Suprapubic skin (tissue), 4 donors: ENCODE measurements at regions not wholly inside any gene's neighbourhood (a gene's known extent, or its start where the extent isn't known, plus 50 kb on each side); places are given as distances from the start of the nearest gene placed in this dataset.

Source experiments
- DNase-seq, 2 donors: peaks; one replicate each; pipeline ENCODE4 v3.0.0-alpha.2; 2019; ENCODE audit warnings: low spot score in 2 of 2
- H3K27ac ChIP-seq: fragments of 200-600 bp; sonication (generic); one replicate; pipeline ENCODE4 v1.5.1; 2019
- H3K27me3 ChIP-seq: fragments of 200-600 bp; sonication (generic); one replicate; pipeline ENCODE4 v1.5.1; 2019
- H3K36me3 ChIP-seq: fragments of 200-600 bp; sonication (generic); one replicate; pipeline ENCODE4 v1.5.1; 2019
- H3K4me1 ChIP-seq: fragments of 200-600 bp; sonication (generic); one replicate; pipeline ENCODE4 v1.5.1; 2019
- H3K4me3 ChIP-seq: fragments of 200-600 bp; sonication (generic); one replicate; pipeline ENCODE4 v1.5.1; 2019; ENCODE audit warnings: mild to moderate bottlenecking
- H3K9me3 ChIP-seq: fragments of 200-600 bp; sonication (generic); one replicate; pipeline ENCODE4 v1.5.1; 2019
- EP300 ChIP-seq: sonication (generic); formaldehyde crosslinking; IDR thresholded peaks from one replicate; pipeline ENCODE4 v1.6.1; 2017; ENCODE audit warnings: antibody characterized with exemption
- POLR2A ChIP-seq, 2 donors: fragments of 450-650 bp; IDR thresholded peaks; one replicate each; pipeline ENCODE4 v1.6.1; 2017; ENCODE audit warnings: antibody characterized with exemption in 2 of 2, mild to moderate bottlenecking in 2 of 2, moderate library complexity in 2 of 2
- POLR2AphosphoS5 ChIP-seq, 3 donors: sonication (generic); formaldehyde crosslinking; IDR thresholded peaks; one replicate each; pipeline ENCODE4 v1.6.1; 2017; ENCODE audit warnings: antibody characterized with exemption in 3 of 3
- WGBS: methylation state at CpG from one replicate; pipeline ENCODE4 v1.1.5; 2018; 5-methylcytosine and 5-hydroxymethylcytosine counted together
- TF ChIP-seq, protein P1 (sequence below), 2 donors: fragments of 200-600 bp in 1 of 2; fragments of 450-650 bp in 1 of 2; sonication (generic) in 1 of 2; IDR thresholded peaks; one replicate each; pipeline ENCODE4 v1.5.1; 2016 to 2019; ENCODE audit warnings: antibody characterized with exemption in 2 of 2, mild to moderate bottlenecking in 1 of 2, moderate library complexity in 1 of 2

DNA sequence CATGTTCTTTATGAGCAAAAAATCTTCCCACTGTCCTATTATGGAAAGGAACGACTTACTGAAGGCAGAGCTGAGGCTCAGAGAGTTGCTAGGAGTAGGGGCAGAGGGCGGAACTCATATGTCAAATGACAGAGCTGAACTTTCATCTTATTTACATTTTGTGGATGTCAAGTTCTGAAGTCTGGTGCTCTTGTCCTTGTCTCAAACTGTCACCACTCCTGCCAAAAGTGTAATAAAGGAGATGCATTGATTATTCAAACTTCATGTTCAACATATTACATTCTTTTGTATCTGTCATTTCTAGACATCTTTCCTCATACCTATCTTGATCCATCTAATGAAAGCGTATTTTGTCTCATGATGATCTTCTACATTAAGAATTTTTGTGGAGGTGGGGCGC is 57.1 kb upstream of the C11orf87 start:
- Histone ChIP-seq H3K36me3 (no peaks in the 10 kb centered on the region), H3K27me3 (no peaks in the 10 kb centered on the region), H3K9me3 (no peaks in the 10 kb centered on the region), H3K4me3 (no peak overlapping the region), H3K27ac (no peak overlapping the region), H3K4me1 (no peaks in the 10 kb centered on the region)
- TF ChIP-seq POLR2A (IDR thresholded peaks at IDR 0.05), result no peak
- DNase-seq, result no peak
- 81% methylated on average over 4 of the region's 4 CpGs for WGBS

DNA sequence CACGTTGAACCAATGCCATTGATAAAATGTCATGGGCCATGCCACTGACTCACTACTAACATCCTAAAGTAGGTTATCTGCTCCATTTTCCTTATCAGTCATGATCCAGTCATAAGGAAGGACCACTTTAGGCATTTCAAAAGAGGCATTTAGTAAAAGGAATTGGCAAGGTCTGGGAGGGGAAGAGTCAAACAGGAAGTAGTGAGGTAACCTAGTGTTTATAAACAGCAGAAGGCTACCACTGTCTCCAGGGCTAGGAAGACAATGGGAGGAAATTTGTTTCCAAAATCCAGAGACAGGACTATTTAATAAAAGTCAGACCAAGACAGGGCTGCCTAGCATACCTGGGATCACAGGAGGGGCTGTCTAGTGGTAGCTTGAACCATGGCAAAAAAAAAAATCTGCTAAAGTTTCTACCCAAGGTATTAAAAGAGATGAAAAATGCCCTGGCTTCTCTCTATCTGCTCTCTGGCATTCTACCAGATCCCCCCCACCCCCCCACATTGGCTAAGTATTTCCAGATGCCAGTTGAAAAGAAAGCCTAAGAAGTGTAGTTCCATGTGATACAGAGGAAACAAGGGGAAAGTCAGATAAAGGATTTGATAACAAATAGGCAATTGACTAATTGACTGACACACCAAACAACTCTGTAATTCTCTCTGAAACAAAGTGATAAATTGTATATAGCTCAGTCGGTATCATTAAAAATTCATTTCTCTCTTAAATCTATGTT is 50.4 kb upstream of the C11orf87 start:
- TF ChIP-seq POLR2AphosphoS5 (IDR thresholded peaks at IDR 0.05), result no peak
- TF ChIP-seq EP300, result no peak
- TF ChIP-seq, protein P1, sequence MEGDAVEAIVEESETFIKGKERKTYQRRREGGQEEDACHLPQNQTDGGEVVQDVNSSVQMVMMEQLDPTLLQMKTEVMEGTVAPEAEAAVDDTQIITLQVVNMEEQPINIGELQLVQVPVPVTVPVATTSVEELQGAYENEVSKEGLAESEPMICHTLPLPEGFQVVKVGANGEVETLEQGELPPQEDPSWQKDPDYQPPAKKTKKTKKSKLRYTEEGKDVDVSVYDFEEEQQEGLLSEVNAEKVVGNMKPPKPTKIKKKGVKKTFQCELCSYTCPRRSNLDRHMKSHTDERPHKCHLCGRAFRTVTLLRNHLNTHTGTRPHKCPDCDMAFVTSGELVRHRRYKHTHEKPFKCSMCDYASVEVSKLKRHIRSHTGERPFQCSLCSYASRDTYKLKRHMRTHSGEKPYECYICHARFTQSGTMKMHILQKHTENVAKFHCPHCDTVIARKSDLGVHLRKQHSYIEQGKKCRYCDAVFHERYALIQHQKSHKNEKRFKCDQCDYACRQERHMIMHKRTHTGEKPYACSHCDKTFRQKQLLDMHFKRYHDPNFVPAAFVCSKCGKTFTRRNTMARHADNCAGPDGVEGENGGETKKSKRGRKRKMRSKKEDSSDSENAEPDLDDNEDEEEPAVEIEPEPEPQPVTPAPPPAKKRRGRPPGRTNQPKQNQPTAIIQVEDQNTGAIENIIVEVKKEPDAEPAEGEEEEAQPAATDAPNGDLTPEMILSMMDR (IDR thresholded peaks at IDR 0.05), result no peak
- no peak for TF ChIP-seq POLR2A (IDR thresholded peaks at IDR 0.05)
- 37% methylated on average over 2 of the region's 2 CpGs for WGBS
- no peak for DNase-seq

More for the DNA sequence above, 50.4 kb upstream of the C11orf87 start:
- no peaks in the 10 kb centered on the region for H3K27me3 ChIP-seq
- H3K36me3 ChIP-seq, result no peaks in the 10 kb centered on the region
- H3K9me3 ChIP-seq, result no peaks in the 10 kb centered on the region
- H3K27ac ChIP-seq, result no peak overlapping the region
- no peaks in the 10 kb centered on the region for H3K4me1 ChIP-seq
- no peak overlapping the region for H3K4me3 ChIP-seq
